ENCODE measurements at regions not wholly inside any gene's neighbourhood (a gene's known extent, or its start where the extent isn't known, plus 50 kb on each side); places are given as distances from the start of the nearest gene placed in this dataset.

GRCh38 chr5:38714703-38715355 is 131.0 kb upstream of the OSMR start:
- Histone ChIP-seq H3K23ac (ENCODE audit: insufficient read length, low read depth, low read length) (no peak overlapping the region), H2BK15ac (ENCODE audit: low read depth, low read length) (no peak overlapping the region), H2AFZ (ENCODE audit: low read length) (no peak overlapping the region), H4K20me1 (ENCODE audit: control insufficient read depth, insufficient read depth, insufficient read length) (no peaks in the 10 kb centered on the region), H3K4me1 (ENCODE audit: insufficient read depth, low read length) (no peaks in the 10 kb centered on the region), H3K23me2 (ENCODE audit: insufficient read length, low read depth, low read length, poor library complexity, severe bottlenecking) (no peaks in the 10 kb centered on the region), H3K27me3 (ENCODE audit: insufficient read depth, low read length) (no peaks in the 10 kb centered on the region), H3K9me3 (ENCODE audit: control insufficient read depth, low read depth, low read length) (no peaks in the 10 kb centered on the region), H3K9ac (ENCODE audit: extremely low read depth, insufficient read length, low read length) (no peak overlapping the region), H3K79me2 (ENCODE audit: insufficient read depth, low read length) (no peaks in the 10 kb centered on the region), H4K5ac (ENCODE audit: insufficient read length, low read depth, low read length) (no peak overlapping the region), H3K14ac (ENCODE audit: insufficient read depth, low read length) (no peak overlapping the region), H3K79me1 (ENCODE audit: insufficient read depth, low read depth, low read length, poor library complexity, severe bottlenecking) (no peaks in the 10 kb centered on the region), H2BK120ac (ENCODE audit: low read depth, low read length, poor library complexity, severe bottlenecking) (no peak overlapping the region), H3K18ac (ENCODE audit: insufficient read length, low read depth, low read length) (no peak overlapping the region), H4K91ac (ENCODE audit: insufficient read length, low read depth, low read length) (no peak overlapping the region), H3K4me2 (ENCODE audit: insufficient read depth, insufficient read length, low read length) (no peak overlapping the region), H3K56ac (ENCODE audit: insufficient read length, low read depth, low read length) (no peak overlapping the region), H3K4ac (ENCODE audit: low read depth, low read length) (no peak overlapping the region), H2BK5ac (ENCODE audit: insufficient read length, low read length) (no peak overlapping the region), H4K8ac (replicated peaks; ENCODE audit: insufficient read length, low read depth, low read length) (no peak overlapping the region), H2BK20ac (ENCODE audit: low read depth, low read length, poor library complexity, severe bottlenecking) (no peak overlapping the region), H3T11ph (ENCODE audit: low read length) (no peak overlapping the region), H2BK12ac (ENCODE audit: insufficient read length, low read depth, low read length) (no peak overlapping the region), H3K27ac (ENCODE audit: insufficient read length, low read depth, low read length) (no peak overlapping the region), H2AK5ac (ENCODE audit: insufficient read length, low read length) (no peak overlapping the region)
- Mint-ChIP-seq H3K4me3 (no peak overlapping the region), H3K36me3 (ENCODE audit: insufficient read depth in 1 of 3, low read depth in 3 of 3) (no peaks in the 10 kb centered on the region), H3K27ac (no peak overlapping the region), H3K27me3 (ENCODE audit: low read depth) (no peaks in the 10 kb centered on the region; the same call in 1 of the 2 replicates), H3K9me3 (no peaks in the 10 kb centered on the region), H3K4me1 (no peaks in the 10 kb centered on the region)
- TF ChIP-seq CTCF (conservative IDR thresholded peaks at IDR 0.05) = no peak
- no CpG with 5 or more reads among the region's 1 CpG for WGBS (ENCODE audit: extremely low coverage, insufficient read length, low lambda C conversion rate)
- no peak for DNase-seq

Measured in H9 (cell line).